Left ventricle myocardium inferior (tissue), 1 donor: ENCODE measurements at regions not wholly inside any gene's neighbourhood (a gene's known extent, or its start where the extent isn't known, plus 50 kb on each side); places are given as distances from the start of the nearest gene placed in this dataset.
"Not testable (repeated sequence)": the region's sequence is repeated elsewhere in the genome, so short reads cannot be mapped to it uniquely, and the experiment has no call there.

Experiments
- DNase-seq: peaks from one replicate; pipeline ENCODE4 v3.0.0-alpha.2; 2020
- H3K27ac ChIP-seq: fragments of 200-600 bp; replicated peaks from 2 replicates; pipeline ENCODE4 v1.8.0; 2021
- H3K27me3 ChIP-seq: fragments of 200-600 bp; 2 replicates; pipeline ENCODE4 v1.8.0; 2021; ENCODE audit warnings: low read depth
- H3K36me3 ChIP-seq: fragments of 200-600 bp; 2 replicates; pipeline ENCODE4 v1.8.0; 2021
- H3K4me1 ChIP-seq: fragments of 200-600 bp; 2 replicates; pipeline ENCODE4 v1.8.0; 2021
- H3K4me3 ChIP-seq: fragments of 200-600 bp; 2 replicates; pipeline ENCODE4 v1.8.0; 2021; ENCODE audit warnings: mild to moderate bottlenecking, moderate library complexity
- H3K9me3 ChIP-seq: fragments of 200-600 bp; replicated peaks from 2 replicates; pipeline ENCODE4 v1.8.0; 2021
- CTCF ChIP-seq: fragments of 200-600 bp; IDR thresholded peaks from 2 replicates; pipeline ENCODE4 v1.8.0; 2021; ENCODE audit warnings: antibody characterized with exemption, mild to moderate bottlenecking, borderline replicate concordance
- intact Hi-C: fragments of 100-400 bp; cut with micrococcal nuclease; formaldehyde crosslinking; loops from one replicate; pipeline ENCODE4 v1.11.0; 2022
- donor health status: DM: no; HTN: yes; CAD: no; lungs with severe emphysema.

GRCh38 chr9:79089054-79089560 lies 482.7 kb upstream of the TLE4 start:
- DNase-seq = no peak
- Histone ChIP-seq H3K36me3 (no peaks in the 10 kb centered on the region), H3K4me1 (no peaks in the 10 kb centered on the region), H3K9me3 (peaks cover 6% of the 10 kb centered on the region), H3K4me3 (no peak overlapping the region), H3K27me3 (no peaks in the 10 kb centered on the region), H3K27ac (no peak overlapping the region)
- TF ChIP-seq CTCF = no peak
- intact Hi-C loops = no loop called here

GRCh38 chr9:79089851-79090250 lies 481.9 kb upstream of the TLE4 start:
- H3K27me3 ChIP-seq, H3K27ac ChIP-seq, H3K9me3 ChIP-seq, DNase-seq, H3K4me1 ChIP-seq, intact Hi-C loops, H3K36me3 ChIP-seq, H3K4me3 ChIP-seq: not testable (repeated sequence)

GRCh38 chr9:79103257-79103656 lies 468.5 kb upstream of the TLE4 start:
- not testable (repeated sequence) for H3K4me1 ChIP-seq

GRCh38 chr9:79104216-79104615 lies 467.5 kb upstream of the TLE4 start:
- Histone ChIP-seq H3K4me3 (no peak overlapping the region), H3K36me3 (no peaks in the 10 kb centered on the region), H3K27ac (no peak overlapping the region), H3K9me3 (peaks cover 9% of the 10 kb centered on the region), H3K27me3 (no peaks in the 10 kb centered on the region), H3K4me1 (no peaks in the 10 kb centered on the region)
- intact Hi-C loops = no loop called here
- no peak for TF ChIP-seq CTCF
- no peak for DNase-seq

More at GRCh38 chr9:79103257-79103656, 468.5 kb upstream of the TLE4 start:
- H3K27me3 ChIP-seq, H3K4me3 ChIP-seq, DNase-seq, H3K9me3 ChIP-seq, intact Hi-C loops, H3K27ac ChIP-seq, H3K36me3 ChIP-seq: not testable (repeated sequence)

DNA sequence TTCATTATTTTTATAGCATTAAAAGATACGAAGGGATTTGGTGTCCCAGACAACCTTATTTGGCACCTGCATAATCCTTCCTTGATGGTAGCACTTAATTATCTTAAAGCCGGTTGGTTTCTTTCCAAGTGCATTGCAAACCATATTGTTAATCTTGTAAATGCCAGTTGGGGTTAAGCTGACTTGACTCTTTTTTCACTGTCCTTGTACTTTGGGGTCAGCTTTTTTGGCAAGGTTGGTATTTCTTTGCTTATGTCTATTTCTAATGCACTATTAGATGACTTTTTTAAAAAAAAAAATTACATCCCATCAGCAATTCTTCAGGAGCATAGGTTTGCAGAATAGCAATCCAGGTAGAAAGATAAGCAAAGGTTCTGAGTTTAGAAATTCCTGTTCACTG lies 466.8 kb upstream of the TLE4 start:
- no peaks in the 10 kb centered on the region for H3K4me1 ChIP-seq
- no peak overlapping the region for H3K27ac ChIP-seq
- DNase-seq = no peak
- H3K36me3 ChIP-seq = no peaks in the 10 kb centered on the region
- no peak for TF ChIP-seq CTCF
- intact Hi-C loops = no loop called here
- H3K27me3 ChIP-seq = no peaks in the 10 kb centered on the region
- H3K9me3 ChIP-seq = peaks cover 9% of the 10 kb centered on the region
- no peak overlapping the region for H3K4me3 ChIP-seq

DNA sequence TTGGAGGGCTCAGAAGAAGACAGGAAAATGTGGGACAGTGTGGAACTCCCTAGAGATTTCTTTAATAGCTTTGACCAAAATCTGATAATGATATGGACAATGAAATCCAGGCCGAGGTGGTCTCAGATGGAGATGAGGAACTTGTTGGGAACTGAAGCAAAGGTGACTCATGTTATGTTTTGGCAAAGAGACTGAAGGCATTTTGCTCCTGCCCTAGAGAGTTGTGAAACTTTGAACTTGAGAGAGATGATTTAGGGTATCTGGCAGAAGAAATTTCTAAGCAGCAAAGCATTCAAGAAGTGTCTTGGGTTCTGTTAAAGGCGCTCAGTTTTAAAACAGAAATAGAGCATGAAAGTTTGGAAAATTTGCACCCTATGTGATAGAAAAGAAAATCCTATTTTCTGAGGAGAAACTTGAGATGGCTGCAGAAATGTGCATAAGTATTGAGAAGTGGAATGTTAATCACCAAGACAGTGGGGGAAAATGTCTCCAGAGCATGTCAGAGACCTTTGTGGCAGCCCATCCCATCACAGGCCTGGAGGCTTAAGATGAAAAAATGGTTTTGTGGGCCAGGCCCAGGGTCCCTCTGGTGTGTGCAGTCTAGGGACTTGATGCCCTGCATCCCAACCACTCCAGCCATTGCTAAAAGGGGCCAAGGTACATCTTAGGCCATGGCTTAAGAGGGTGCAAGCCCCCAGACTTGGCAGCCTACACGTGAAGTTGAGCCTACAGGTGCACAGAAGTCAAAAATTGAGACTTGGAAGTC lies 463.7 kb upstream of the TLE4 start:
- no peak for DNase-seq
- peaks cover 9% of the 10 kb centered on the region for H3K9me3 ChIP-seq
- intact Hi-C loops = no loop called here
- TF ChIP-seq CTCF = no peak
- H3K4me3 ChIP-seq = no peak overlapping the region
- no peak overlapping the region for H3K27ac ChIP-seq
- H3K27me3 ChIP-seq = no peaks in the 10 kb centered on the region
- no peaks in the 10 kb centered on the region for H3K36me3 ChIP-seq
- H3K4me1 ChIP-seq = no peaks in the 10 kb centered on the region
